BE2C (cell line): ENCODE measurements at regions not wholly inside any gene's neighbourhood (a gene's known extent, or its start where the extent isn't known, plus 50 kb on each side); places are given as distances from the start of the nearest gene placed in this dataset.

Source experiments
- DNase-seq: peaks from one replicate; pipeline ENCODE4 v3.0.0-alpha.2; 2020
- H3K27me3 ChIP-seq: fragments of 250-450 bp; sonication (Bioruptor Pico); 2 replicates; pipeline ENCODE4 v1.5.1; 2020; ENCODE audit warnings: mild to moderate bottlenecking
- H3K36me3 ChIP-seq: fragments of 250-450 bp; sonication (Bioruptor Pico); 2 replicates; pipeline ENCODE4 v1.5.1; 2020; ENCODE audit warnings: mild to moderate bottlenecking
- H3K4me1 ChIP-seq: fragments of 250-450 bp; sonication (Bioruptor Pico); 2 replicates; pipeline ENCODE4 v1.5.1; 2020
- H3K4me3 ChIP-seq: 2 replicates; pipeline ENCODE4 v1.5.1; 2011; ENCODE audit warnings: low read depth, low read length
- H3K9me3 ChIP-seq: fragments of 250-450 bp; sonication (Bioruptor Pico); 2 replicates; pipeline ENCODE4 v1.5.1; 2020
- TF ChIP-seq, protein P1 (sequence below): IDR thresholded peaks from 2 replicates; pipeline ENCODE4 v1.5.1; 2012; ENCODE audit warnings: mild to moderate bottlenecking, low read depth, low read length

GRCh38 chr11:106286881-106287504 is 209.5 kb downstream of the AASDHPPT start:
- Histone ChIP-seq H3K9me3 (no peaks in the 10 kb centered on the region), H3K4me3 (no peak overlapping the region), H3K4me1 (no peaks in the 10 kb centered on the region), H3K27me3 (peaks cover 3% of the 10 kb centered on the region; the same call in 1 of the 2 replicates), H3K36me3 (no peaks in the 10 kb centered on the region)
- TF ChIP-seq, protein P1, sequence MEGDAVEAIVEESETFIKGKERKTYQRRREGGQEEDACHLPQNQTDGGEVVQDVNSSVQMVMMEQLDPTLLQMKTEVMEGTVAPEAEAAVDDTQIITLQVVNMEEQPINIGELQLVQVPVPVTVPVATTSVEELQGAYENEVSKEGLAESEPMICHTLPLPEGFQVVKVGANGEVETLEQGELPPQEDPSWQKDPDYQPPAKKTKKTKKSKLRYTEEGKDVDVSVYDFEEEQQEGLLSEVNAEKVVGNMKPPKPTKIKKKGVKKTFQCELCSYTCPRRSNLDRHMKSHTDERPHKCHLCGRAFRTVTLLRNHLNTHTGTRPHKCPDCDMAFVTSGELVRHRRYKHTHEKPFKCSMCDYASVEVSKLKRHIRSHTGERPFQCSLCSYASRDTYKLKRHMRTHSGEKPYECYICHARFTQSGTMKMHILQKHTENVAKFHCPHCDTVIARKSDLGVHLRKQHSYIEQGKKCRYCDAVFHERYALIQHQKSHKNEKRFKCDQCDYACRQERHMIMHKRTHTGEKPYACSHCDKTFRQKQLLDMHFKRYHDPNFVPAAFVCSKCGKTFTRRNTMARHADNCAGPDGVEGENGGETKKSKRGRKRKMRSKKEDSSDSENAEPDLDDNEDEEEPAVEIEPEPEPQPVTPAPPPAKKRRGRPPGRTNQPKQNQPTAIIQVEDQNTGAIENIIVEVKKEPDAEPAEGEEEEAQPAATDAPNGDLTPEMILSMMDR, result no peak
- no peak for DNase-seq

- Histone ChIP-seq H3K27me3 (peaks cover 3% of the 10 kb centered on the region; the same call in 1 of the 2 replicates), H3K4me3 (no peak overlapping the region), H3K36me3 (no peaks in the 10 kb centered on the region), H3K4me1 (no peaks in the 10 kb centered on the region), H3K9me3 (no peaks in the 10 kb centered on the region)
- TF ChIP-seq, protein P1, result no peak
- DNase-seq, result no peak
These were observed 210.6 kb downstream of the AASDHPPT start for GRCh38 chr11:106288057-106288456.

- H3K36me3 ChIP-seq, result no peaks in the 10 kb centered on the region
- TF ChIP-seq, protein P1, result no peak
- no peak for DNase-seq
- peaks cover 3% of the 10 kb centered on the region; the same call in 1 of the 2 replicates for H3K27me3 ChIP-seq
- H3K4me3 ChIP-seq, result no peak overlapping the region
- no peaks in the 10 kb centered on the region for H3K9me3 ChIP-seq
- H3K4me1 ChIP-seq, result no peaks in the 10 kb centered on the region
These were observed 211.4 kb downstream of the AASDHPPT start for GRCh38 chr11:106288822-106289387.

DNA sequence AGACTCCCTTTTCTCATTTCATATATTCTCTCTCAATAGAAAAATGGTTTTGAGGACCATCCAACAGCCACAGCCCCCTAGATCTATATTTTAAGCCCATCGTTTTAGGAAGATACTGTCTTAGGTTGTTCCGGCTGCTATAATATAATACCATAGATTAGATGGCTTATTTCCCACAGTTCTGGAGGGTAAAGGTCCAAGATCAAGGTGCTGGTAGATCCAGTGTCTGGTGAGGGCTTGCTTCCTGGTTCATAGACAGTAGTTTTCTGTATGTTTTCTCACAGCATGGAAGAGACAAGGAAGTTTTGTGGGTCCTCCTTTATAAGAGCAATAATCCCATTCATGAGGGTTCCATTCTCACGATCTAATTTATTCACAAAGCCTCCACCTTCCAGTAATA is 215.1 kb downstream of the AASDHPPT start:
- Histone ChIP-seq H3K4me3 (no peak overlapping the region), H3K36me3 (no peaks in the 10 kb centered on the region), H3K27me3 (peaks cover 3% of the 10 kb centered on the region; the same call in 1 of the 2 replicates), H3K9me3 (no peaks in the 10 kb centered on the region), H3K4me1 (no peaks in the 10 kb centered on the region)
- DNase-seq, result no peak
- TF ChIP-seq, protein P1, result no peak

DNA sequence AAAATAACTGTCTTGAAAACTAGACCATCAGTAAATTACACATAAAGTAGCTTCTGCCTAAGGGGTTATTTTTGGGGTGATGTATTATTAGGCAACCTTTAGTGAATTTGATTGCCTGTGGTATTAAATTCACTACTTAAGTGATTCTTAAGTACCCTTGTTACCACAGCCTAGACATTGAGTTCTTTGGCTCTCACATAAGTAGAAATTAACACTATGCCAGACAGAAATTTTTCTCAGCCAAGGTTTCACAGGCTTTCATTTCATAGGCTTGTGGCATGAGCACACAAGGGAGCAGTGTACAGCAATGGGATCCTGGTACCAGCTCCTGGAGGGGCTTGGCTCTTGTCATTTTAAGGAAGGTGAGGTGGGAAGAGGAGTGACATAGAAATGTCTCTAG is 218.5 kb downstream of the AASDHPPT start:
- no peak for DNase-seq
- H3K9me3 ChIP-seq, result no peaks in the 10 kb centered on the region
- TF ChIP-seq, protein P1, result no peak
- no peak overlapping the region for H3K4me3 ChIP-seq
- H3K4me1 ChIP-seq, result no peaks in the 10 kb centered on the region
- no peaks in the 10 kb centered on the region for H3K36me3 ChIP-seq
- H3K27me3 ChIP-seq, result no peaks in the 10 kb centered on the region

- TF ChIP-seq, protein P1, result no peak
- no peaks in the 10 kb centered on the region for H3K4me1 ChIP-seq
- no peaks in the 10 kb centered on the region for H3K36me3 ChIP-seq
- no peaks in the 10 kb centered on the region; the same call in none of the 2 replicates for H3K9me3 ChIP-seq
- no peak overlapping the region for H3K4me3 ChIP-seq
- no peaks in the 10 kb centered on the region for H3K27me3 ChIP-seq
- DNase-seq, result no peak
These were observed 225.0 kb downstream of the AASDHPPT start for GRCh38 chr11:106302416-106302815.
